ENCODE measurements at regions not wholly inside any gene's neighbourhood (a gene's known extent, or its start where the extent isn't known, plus 50 kb on each side); places are given as distances from the start of the nearest gene placed in this dataset.
"Not testable (repeated sequence)": the region's sequence is repeated elsewhere in the genome, so short reads cannot be mapped to it uniquely, and the experiment has no call there.

- peak in 2 of 3 donors; percentile 78 to 85 for DNase-seq (ENCODE audit: low read depth in 3 of 3, low spot score in 2 of 3)
These were observed 122.3 kb downstream of the BANF2 start for GRCh38 chr20:17822039-17822438.

GRCh38 chr20:17821606-17822005 is 121.8 kb downstream of the BANF2 start:
- not testable (repeated sequence) for DNase-seq (ENCODE audit: low read depth in 3 of 3, low spot score in 2 of 3)

GRCh38 chr20:17819395-17820093 is 119.8 kb downstream of the BANF2 start:
- DNase-seq (ENCODE audit: low read depth in 3 of 3, low spot score in 2 of 3) = no peak

- DNase-seq (ENCODE audit: low read depth in 3 of 3, low spot score in 2 of 3) = no peak
These were observed 118.4 kb downstream of the BANF2 start for GRCh38 chr20:17818187-17818586.

DNA sequence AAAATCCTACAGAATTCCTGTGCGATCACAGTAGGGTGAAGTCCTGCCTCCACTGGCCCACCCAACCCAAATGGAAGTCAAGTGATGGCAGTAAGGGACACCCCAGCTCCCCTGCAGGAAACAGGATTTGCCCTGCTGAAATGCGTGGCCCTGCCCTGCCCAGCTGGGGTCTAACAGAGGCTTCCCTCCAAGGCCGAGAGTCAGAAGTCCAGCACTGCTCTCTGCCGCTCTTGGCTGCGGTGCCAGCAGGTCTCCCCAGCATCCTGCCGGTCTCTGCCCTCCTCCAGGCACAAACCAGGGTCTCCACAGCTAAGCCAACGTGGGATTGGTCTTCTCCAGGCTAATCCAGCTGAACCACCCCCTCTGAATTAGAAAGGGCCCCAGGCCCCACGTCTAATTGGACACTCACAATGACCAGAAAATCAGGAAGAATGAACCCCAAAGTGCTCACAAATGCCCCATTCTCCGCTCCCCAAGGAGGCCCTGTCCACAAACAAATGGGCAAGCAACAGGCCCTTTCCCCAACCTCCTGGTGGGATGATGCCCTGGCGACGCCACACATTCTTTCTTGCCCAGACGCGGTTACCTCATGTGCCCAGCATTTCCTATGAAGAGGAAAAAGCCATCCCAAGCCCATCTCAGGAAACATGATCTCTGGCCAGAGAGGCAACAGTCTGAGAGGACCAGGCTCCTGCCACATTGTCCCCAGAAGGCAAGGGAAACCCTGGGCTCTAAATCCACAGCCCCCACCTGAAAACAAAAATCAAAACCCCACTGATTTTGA is 117.2 kb downstream of the BANF2 start:
- DNase-seq (ENCODE audit: low read depth in 3 of 3, low spot score in 2 of 3) = no peak

- DNase-seq (ENCODE audit: low read depth in 3 of 3, low spot score in 2 of 3) = no peak
These were observed 111.8 kb downstream of the BANF2 start for GRCh38 chr20:17811628-17811965.

DNA sequence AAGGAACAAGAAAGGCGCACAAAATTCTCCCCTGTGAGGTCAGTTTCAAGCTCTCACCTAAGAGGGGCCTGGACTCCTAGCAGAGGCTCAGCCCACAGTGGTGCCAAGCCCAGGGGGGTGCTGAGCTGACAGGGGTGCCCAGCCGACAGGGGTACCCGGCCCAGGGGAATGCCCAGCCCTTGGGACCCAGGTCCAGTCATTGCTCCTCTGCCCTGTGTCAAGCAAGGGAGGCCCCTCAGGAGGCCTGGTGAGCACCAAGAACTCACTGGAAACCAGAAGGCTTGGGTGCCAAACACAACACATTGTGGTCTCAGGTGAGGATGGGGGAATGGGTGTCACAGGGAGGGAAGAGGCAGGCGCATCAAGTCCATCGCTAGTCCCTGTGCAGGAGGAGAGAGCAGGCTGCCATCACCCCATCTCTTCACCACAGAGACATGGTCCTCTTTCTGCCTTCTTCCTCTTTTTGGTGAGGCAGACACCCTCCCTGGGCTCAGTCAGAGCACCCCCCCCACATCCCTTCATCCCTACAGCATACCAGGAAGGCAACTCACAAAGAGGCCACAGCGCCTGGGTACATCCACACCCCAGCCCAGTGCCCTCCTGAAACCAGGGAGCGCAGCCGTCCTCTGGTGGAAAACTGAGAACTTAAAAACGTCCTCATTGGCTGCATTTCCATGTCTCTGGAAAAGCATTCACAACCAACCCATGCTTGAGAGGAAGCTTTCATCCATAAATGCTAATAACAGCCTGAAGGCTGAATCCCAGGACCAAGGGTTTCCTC is 111.3 kb downstream of the BANF2 start:
- DNase-seq (ENCODE audit: low read depth in 3 of 3, low spot score in 2 of 3) = no peak

DNA sequence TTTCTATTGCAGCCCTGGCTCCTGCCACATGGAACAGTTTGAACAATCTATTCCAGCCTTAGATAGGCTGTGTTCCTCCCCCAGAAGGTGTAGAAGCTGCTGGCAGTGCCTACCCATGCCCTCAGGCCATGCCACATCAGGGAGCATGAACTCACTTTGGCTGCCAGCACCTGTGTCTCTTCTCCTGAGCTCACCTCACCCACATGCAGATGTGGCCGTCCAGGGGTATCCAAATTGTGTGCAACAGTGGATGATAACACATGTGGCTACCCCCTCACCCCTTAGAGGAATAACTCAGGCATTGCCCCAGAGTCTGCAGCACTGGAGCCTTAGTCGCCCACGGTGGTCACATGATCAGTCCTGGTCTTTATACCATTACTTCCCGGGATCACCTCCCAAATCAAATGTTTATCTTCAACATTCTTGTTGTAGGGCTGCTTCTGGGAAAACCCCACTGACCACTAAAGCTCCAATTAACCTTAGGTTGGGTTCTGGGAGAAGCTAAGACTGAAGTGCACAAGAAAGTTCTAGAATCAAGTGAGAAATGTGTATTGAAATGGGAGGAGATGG is 110.4 kb downstream of the BANF2 start:
- no peak for DNase-seq (ENCODE audit: low read depth in 3 of 3, low spot score in 2 of 3)

DNA sequence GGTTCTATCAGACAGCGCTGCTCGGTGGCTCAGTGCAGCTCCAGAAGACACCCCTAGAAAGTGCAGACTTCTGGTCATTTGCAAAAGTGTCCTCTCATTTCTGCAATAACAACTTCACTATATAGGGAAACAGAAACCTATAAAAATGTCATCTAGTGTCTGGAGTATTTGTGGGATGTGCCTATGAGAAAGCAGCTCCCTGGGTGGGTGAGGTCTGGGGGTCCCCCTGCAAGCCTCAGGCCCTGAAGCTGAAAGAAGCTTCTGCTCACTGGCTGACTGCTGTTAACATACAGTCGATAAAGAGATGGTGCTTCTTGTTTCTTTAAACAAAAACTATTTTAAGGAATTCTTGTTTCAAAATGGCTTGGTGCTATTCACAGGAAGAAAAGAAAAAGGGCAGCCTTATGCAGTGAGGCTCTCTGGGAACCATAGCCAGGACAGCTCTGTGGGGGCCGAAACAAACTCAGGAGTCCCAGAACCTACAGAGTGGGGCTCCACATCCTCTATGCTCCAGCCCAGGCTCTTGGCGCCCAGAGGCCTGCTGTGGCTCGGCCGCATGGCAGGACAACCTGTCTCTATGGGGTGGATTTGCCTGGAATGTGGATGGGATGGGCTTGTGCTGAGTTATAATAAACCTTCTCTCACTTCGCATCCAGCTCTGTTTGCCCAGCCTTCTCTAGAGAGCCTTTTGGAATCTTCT is 109.7 kb downstream of the BANF2 start:
- no peak for DNase-seq (ENCODE audit: low read depth in 3 of 3, low spot score in 2 of 3)

GRCh38 chr20:17808782-17809181 is 109.0 kb downstream of the BANF2 start:
- no peak for DNase-seq (ENCODE audit: low read depth in 3 of 3, low spot score in 2 of 3)

DNA sequence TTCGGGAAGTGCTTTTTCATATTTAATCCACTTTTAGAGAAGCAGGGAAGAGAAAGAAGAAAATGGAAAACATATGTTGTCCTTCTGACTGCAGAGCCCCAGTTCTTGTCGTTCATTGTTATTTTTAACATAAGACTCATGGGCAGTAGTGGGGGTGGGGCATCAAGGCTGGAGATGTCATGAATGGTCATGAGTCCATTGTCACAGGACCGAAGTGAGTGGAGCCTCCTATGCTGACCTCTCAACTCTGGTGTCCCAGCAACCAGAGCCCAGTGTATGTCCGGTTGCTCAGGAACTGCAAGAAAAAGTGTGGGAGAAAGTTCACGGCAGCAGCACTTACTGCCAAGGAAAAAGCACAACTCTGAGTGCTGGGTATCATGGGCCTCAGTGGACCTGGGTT is 108.6 kb downstream of the BANF2 start:
- no peak for DNase-seq (ENCODE audit: low read depth in 3 of 3, low spot score in 2 of 3)

DNA sequence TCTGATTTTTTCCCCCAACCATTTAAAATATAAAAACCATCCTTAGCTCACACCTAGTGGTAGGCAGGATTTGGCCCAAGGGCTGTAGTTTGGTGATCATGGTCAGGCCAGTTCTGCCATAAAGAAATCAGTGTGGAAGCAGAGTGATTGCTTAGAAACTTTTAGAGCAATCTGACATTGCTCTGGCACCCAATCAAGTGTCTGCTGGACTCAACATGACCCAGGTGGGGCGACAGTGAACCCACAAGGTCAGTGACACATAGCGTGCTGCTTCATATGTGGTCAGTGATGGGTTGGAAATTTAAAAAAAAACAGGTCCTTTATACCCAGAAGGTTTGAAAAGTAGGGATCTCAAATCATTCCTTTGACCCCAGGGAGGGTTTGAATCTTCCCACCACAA is 107.9 kb downstream of the BANF2 start:
- no peak for DNase-seq (ENCODE audit: low read depth in 3 of 3, low spot score in 2 of 3)

- DNase-seq (ENCODE audit: low read depth in 3 of 3, low spot score in 2 of 3) = peak in 1 of 3 donors; percentile 75
These were observed 107.1 kb downstream of the BANF2 start for GRCh38 chr20:17806739-17807441.

GRCh38 chr20:17806107-17806506 is 106.3 kb downstream of the BANF2 start:
- DNase-seq (ENCODE audit: low read depth in 3 of 3, low spot score in 2 of 3) = no peak

DNA sequence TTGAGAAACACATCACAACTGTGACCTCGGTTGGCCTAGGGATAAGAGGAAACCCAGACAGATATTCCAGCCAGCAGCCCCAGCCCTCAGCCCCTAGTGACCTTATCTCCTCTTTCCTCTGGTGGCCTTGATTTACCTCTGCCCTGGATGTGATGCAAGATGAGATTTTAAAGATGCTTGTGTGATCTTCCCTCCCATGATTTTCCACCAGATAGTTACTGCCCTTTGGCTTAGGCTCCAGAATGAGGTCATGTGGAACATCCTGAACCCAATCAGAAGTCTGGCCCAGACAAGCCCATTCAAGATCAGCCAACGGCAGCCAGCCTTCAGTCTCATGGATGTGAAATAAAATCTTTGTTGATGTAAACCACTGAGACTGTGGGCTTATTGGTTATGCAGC is 104.0 kb downstream of the BANF2 start:
- DNase-seq (ENCODE audit: low read depth in 3 of 3, low spot score in 2 of 3) = no peak

DNA sequence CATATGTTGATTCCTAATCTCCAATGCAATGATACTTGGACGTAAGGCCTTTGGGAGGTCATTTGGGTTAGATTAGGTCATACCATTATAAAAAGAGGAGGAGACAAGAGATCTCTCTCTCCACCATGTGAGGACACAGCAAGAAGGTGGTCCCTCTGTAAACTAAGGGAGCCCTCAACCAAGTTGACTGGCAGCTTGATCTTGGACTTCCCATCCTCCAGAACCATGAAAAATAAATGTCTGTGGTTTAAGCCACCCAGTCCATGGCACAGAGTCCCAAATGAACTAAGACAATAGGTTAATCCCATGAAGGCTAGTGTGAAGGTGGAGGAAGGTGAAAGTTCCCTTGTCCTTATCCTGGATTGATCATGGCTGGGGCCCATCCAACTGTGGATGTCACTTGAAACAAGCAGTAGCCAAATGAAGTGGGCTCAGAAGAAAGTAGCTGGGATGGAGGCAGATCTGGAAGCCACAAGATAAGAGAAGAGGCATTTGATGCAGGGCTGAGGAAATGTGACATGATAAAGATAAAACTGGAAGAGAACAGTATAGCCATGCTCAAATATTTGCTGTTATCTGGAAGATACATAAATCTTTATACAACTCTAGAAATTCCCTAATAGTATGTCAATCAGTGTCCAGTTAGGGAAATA is 99.9 kb downstream of the BANF2 start:
- no peak for DNase-seq (ENCODE audit: low read depth in 3 of 3, low spot score in 2 of 3)

DNA sequence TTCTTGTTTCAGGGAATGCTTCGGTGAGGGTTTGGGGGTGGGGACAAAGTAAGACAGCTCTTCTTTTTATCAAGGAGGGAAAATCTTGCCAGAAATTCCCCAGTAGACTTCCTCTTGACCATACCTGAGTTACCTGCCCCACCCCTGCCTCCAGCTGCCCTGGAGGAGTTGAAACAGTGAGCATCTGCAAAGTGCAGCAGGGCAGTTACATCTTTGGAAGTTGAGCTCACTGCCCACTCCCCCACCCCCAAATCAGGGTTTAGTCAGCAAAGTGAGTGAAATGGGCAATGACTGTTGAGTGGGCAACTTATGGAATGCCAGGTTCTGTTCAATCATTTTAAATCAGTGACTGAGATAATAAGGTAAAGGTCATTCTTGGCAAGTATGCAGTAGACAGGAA is 98.8 kb downstream of the BANF2 start:
- DNase-seq (ENCODE audit: low read depth in 3 of 3, low spot score in 2 of 3) = no peak

DNA sequence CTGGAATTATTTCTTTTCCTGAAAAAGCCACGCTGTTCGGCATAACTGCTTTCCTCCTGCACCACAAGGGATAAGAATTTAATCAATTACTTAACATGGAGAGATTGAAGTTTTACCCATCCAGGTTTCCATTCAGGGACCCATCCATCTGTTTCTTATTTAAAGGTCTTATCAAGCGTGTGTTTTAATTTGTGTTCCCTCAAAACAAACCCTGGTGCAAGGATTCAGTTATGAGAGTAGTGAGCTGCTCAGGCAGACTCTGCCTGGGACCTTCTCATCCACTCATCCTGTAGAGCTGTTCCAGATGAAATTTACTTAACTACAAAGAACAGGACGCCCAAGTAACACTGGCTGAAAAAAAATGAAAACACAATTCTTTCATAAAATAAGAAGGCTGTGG is 97.8 kb downstream of the BANF2 start:
- DNase-seq (ENCODE audit: low read depth in 3 of 3, low spot score in 2 of 3) = no peak

DNA sequence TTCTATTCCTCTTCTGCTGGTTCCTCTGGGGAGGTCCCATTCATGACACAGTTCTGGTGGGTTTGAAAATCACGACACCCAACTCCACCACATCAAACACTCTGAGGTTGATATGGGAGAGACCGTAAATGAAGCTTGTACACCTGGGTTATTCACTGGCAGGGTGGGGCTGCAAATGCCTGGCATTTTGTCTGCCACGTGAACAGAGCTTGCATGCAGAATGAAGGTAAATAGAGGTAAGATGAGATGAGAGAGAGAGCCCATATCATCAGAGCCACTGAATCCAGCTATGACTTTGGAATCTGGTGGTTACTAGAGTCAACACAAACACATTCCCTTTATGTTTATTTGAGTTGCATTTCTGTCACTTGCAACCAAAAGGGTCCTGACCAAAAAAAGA is 97.4 kb downstream of the BANF2 start:
- DNase-seq (ENCODE audit: low read depth in 3 of 3, low spot score in 2 of 3) = no peak
